ENCODE measurements at regions not wholly inside any gene's neighbourhood (a gene's known extent, or its start where the extent isn't known, plus 50 kb on each side); places are given as distances from the start of the nearest gene placed in this dataset.

DNA sequence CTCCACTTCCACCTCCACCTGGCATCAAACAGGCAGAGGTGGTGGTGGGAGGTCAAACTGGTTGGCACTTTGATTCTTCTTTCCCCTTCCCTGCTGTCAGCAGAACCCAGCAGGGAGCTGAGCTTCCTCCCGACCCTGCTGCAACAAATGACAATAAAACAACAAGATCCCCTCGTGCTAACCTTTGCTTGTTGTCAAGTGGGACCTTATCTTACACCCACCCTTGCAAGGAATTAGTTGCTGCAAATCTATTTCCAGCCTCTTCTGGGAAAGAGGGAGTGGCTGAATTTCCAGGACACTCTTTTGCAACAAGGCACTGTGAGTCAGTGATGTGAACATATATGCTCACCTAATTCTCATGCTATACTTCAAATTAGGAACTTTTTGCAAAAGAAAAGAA, 655.1 kb downstream of the DSC3 start:
- Histone ChIP-seq H3K9me3 (no peaks in the 10 kb centered on the region), H3K4me3 (no peak overlapping the region), H3K4me1 (no peaks in the 10 kb centered on the region), H3K27ac (no peak overlapping the region), H3K36me3 (no peaks in the 10 kb centered on the region), H3K27me3 (no peaks in the 10 kb centered on the region)
- ATAC-seq = no peak
- TF ChIP-seq POLR2A (IDR thresholded peaks at IDR 0.05) = no peak
- TF ChIP-seq EP300 (IDR thresholded peaks at IDR 0.05) = no peak
- 20% methylated on average over 2 of the region's 2 CpGs; no CpG with 5 or more reads in 1 of the 2 donors for WGBS, 2 donors (ENCODE audit: low coverage in 1 of 2)

DNA sequence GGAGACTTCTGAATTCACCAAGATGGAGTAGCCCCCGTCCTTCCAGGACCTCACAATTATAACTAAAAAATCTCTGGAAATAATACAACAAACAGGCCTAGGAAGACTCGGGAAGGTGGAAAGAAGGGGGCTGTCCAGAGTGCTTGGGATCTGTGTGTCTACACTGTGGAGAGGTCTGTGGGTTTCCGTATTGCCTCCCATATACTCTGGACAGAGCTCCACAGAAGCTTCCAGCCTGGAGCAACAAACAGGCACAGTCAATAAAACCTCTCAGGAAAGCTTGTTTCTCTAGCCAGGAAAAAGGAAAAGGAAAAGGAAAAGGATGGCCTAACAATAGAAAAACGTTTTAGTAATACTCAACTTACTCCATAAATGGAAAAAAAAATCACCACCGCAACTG, 655.9 kb downstream of the DSC3 start:
- TF ChIP-seq, protein P1, sequence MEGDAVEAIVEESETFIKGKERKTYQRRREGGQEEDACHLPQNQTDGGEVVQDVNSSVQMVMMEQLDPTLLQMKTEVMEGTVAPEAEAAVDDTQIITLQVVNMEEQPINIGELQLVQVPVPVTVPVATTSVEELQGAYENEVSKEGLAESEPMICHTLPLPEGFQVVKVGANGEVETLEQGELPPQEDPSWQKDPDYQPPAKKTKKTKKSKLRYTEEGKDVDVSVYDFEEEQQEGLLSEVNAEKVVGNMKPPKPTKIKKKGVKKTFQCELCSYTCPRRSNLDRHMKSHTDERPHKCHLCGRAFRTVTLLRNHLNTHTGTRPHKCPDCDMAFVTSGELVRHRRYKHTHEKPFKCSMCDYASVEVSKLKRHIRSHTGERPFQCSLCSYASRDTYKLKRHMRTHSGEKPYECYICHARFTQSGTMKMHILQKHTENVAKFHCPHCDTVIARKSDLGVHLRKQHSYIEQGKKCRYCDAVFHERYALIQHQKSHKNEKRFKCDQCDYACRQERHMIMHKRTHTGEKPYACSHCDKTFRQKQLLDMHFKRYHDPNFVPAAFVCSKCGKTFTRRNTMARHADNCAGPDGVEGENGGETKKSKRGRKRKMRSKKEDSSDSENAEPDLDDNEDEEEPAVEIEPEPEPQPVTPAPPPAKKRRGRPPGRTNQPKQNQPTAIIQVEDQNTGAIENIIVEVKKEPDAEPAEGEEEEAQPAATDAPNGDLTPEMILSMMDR (IDR thresholded peaks at IDR 0.05) = no peak
- TF ChIP-seq POLR2AphosphoS5 (IDR thresholded peaks at IDR 0.05) (no peak), EP300 (IDR thresholded peaks at IDR 0.05) (no peak), POLR2A (IDR thresholded peaks at IDR 0.05) (no peak)
- no peaks in the 10 kb centered on the region for H3K9me3 ChIP-seq
- no peaks in the 10 kb centered on the region for H3K36me3 ChIP-seq
- 42 to 47% methylated on average over 4 to 5 of the region's 5 CpGs for WGBS, 2 donors (ENCODE audit: low coverage in 1 of 2)
- no peaks in the 10 kb centered on the region for H3K4me1 ChIP-seq
- no peaks in the 10 kb centered on the region for H3K27me3 ChIP-seq
- ATAC-seq = no peak
- H3K27ac ChIP-seq = no peak overlapping the region
- H3K4me3 ChIP-seq = no peak overlapping the region

DNA sequence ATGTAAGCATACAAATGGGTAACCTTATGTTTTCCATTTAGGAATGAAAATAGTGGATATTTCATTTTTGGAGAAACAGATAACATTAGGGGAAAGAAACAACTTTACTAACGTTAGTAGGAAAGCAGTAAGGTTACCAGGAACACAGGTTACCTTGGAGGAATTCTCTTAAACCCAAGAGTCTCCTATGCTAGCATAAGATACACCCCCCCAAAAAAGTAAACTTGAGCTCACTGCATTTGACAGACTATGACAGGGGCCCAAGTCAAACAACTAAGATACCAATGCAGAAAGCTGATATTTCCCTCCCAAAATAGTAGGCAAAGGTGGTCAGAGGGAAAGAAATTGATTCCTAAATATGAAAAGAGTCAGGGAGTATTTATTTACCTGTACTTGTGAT, 656.9 kb downstream of the DSC3 start:
- TF ChIP-seq POLR2AphosphoS5 (IDR thresholded peaks at IDR 0.05) (no peak), POLR2A (IDR thresholded peaks at IDR 0.05) (no peak), EP300 (IDR thresholded peaks at IDR 0.05) (no peak)
- TF ChIP-seq, protein P1 (IDR thresholded peaks at IDR 0.05) = no peak
- no peak for ATAC-seq
- no peaks in the 10 kb centered on the region for H3K4me1 ChIP-seq
- H3K36me3 ChIP-seq = no peaks in the 10 kb centered on the region
- H3K27ac ChIP-seq = no peak overlapping the region
- WGBS, 2 donors (ENCODE audit: low coverage in 1 of 2) = 29 to 50% methylated on average over 1 of the region's 1 CpG
- H3K4me3 ChIP-seq = no peak overlapping the region
- H3K9me3 ChIP-seq = peaks cover 0 to under 1% (median 0%) of the 10 kb centered on the region in 3 donors
- no peaks in the 10 kb centered on the region for H3K27me3 ChIP-seq

DNA sequence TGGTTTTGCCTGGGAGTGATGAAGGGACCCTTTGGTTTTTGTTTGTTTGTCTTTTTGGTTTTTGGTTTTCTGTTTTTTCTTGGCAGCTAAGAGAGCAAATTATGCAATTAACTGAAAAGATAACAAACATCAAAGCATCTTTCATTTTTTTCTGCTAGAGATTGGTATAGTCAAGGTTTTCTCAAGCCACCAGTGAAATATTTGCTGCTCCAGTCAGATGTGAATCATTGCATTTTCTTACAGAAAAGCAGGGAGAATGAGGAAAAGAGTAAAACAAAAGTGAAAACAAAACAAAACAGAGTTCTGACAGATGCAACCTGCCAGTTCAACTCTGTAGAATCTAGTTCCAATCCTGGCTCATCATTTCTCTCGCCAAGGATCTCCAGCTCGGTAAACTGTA, 660.7 kb downstream of the DSC3 start:
- no peak for ATAC-seq
- Histone ChIP-seq H3K36me3 (no peaks in the 10 kb centered on the region), H3K4me3 (no peak overlapping the region), H3K9me3 (peaks cover 0 to 6% (median 0%) of the 10 kb centered on the region in 3 donors), H3K27me3 (no peaks in the 10 kb centered on the region), H3K4me1 (no peaks in the 10 kb centered on the region), H3K27ac (no peak overlapping the region)
- no peak for TF ChIP-seq EP300 (IDR thresholded peaks at IDR 0.05)
- TF ChIP-seq POLR2A (IDR thresholded peaks at IDR 0.05) = no peak
- TF ChIP-seq POLR2AphosphoS5 (IDR thresholded peaks at IDR 0.05) = no peak
- TF ChIP-seq, protein P1 (IDR thresholded peaks at IDR 0.05) = no peak
- WGBS, 2 donors (ENCODE audit: low coverage in 1 of 2) = 85 to 86% methylated on average over 2 of the region's 2 CpGs

DNA sequence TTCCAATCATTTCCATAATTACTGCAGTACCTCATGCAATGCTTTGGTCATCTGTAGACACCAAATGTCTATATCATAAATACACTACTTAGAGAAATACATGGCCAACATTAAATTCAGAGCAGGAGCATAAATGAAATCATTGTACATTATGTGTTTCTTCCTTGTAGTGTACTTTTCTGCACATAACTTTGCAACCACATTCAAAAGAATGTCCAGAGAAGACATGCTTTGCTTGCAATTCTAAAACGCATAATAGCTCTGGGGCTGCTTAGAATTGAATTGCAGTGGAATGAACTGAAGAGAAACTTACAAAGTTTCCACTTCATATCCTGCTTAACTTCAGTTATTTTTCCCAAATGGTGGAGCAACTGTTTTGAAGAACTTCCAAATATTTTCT, 664.4 kb downstream of the DSC3 start:
- Histone ChIP-seq H3K36me3 (no peaks in the 10 kb centered on the region), H3K4me3 (no peak overlapping the region), H3K27ac (no peak overlapping the region), H3K27me3 (no peaks in the 10 kb centered on the region), H3K4me1 (no peaks in the 10 kb centered on the region), H3K9me3 (peaks cover 0 to 11% (median 0%) of the 10 kb centered on the region in 3 donors)
- TF ChIP-seq POLR2AphosphoS5 (IDR thresholded peaks at IDR 0.05) = no peak
- no peak for TF ChIP-seq POLR2A (IDR thresholded peaks at IDR 0.05)
- TF ChIP-seq EP300 (IDR thresholded peaks at IDR 0.05) = no peak
- TF ChIP-seq, protein P1 (IDR thresholded peaks at IDR 0.05) = no peak
- WGBS, 2 donors (ENCODE audit: low coverage in 1 of 2) = 62 to 75% methylated on average over 1 of the region's 1 CpG
- no peak for ATAC-seq
